Lung (tissue), 11 donors: ENCODE measurements at regions not wholly inside any gene's neighbourhood (a gene's known extent, or its start where the extent isn't known, plus 50 kb on each side); places are given as distances from the start of the nearest gene placed in this dataset.

Source experiments
- ATAC-seq: fragments of 200-7000 bp; cut with Tn5 transposase; one replicate; pipeline ENCODE4 v1.9.1; 2020; ENCODE audit warnings: moderate number of reproducible peaks; ENCODE audit not compliant: insufficient read depth, low FRiP score
- DNase-seq, 3 donors: peaks; one replicate each; pipeline ENCODE4 v3.0.0-alpha.2; 2013 to 2017
- H3K27ac ChIP-seq, 2 donors: one replicate each; pipeline ENCODE4 v1.5.1; 2013; ENCODE audit warnings: mild to moderate bottlenecking in 2 of 2, moderate library complexity in 2 of 2, control low read depth in 1 of 2, inconsistent platforms in 1 of 2, low read depth in 1 of 2, low read length in 1 of 2
- H3K27me3 ChIP-seq, 3 donors: one replicate each; pipeline ENCODE4 v1.5.1; 2013; ENCODE audit warnings: low read length in 2 of 3; ENCODE audit not compliant: control insufficient read depth in 3 of 3, insufficient read depth in 3 of 3
- H3K36me3 ChIP-seq, 4 donors: one replicate each; pipeline ENCODE4 v1.5.1; 2013; ENCODE audit warnings: low read length in 4 of 4, mild to moderate bottlenecking in 1 of 4, moderate library complexity in 1 of 4; ENCODE audit not compliant: control insufficient read depth in 4 of 4, insufficient read depth in 4 of 4
- H3K4me1 ChIP-seq, 5 donors: one replicate each; pipeline ENCODE4 v1.5.1; 2013; ENCODE audit warnings: low read length in 5 of 5, mild to moderate bottlenecking in 2 of 5, moderate library complexity in 1 of 5; ENCODE audit not compliant: control insufficient read depth in 5 of 5, insufficient read depth in 5 of 5
- H3K4me3 ChIP-seq: one replicate; pipeline ENCODE4 v1.5.1; 2013; ENCODE audit warnings: mild to moderate bottlenecking, control low read depth, moderate library complexity
- H3K9ac ChIP-seq, 2 donors: one replicate each; pipeline ENCODE4 v1.5.1; 2013; ENCODE audit warnings: low read length in 2 of 2, control low read depth in 1 of 2; ENCODE audit not compliant: insufficient read depth in 1 of 2
- H3K9me3 ChIP-seq, 4 donors: one replicate each; pipeline ENCODE4 v1.5.1; 2013; ENCODE audit warnings: low read length in 3 of 4, mild to moderate bottlenecking in 1 of 4, moderate library complexity in 1 of 4; ENCODE audit not compliant: control insufficient read depth in 4 of 4, insufficient read depth in 3 of 4
- WGBS, 2 donors: extraction: QIAGEN DNeasy Blood & Tissue Kit; methylation state at CpG; one replicate each; pipeline ENCODE4 v1.1.7; 2013; 5-methylcytosine and 5-hydroxymethylcytosine counted together
- TF ChIP-seq, protein P1 (sequence below): IDR thresholded peaks from 2 replicates; pipeline ENCODE4 v1.5.1; 2012; ENCODE audit warnings: mild to moderate bottlenecking; ENCODE audit errors: control extremely low read depth, extremely low read depth
- donor health status: control.
- donor health status: control.
- donor health status: Bipolar disorder and iron deficiency.
- donor health status: healthy.
- donor health status: DM: yes; HTN: yes; CAD: no.

DNA sequence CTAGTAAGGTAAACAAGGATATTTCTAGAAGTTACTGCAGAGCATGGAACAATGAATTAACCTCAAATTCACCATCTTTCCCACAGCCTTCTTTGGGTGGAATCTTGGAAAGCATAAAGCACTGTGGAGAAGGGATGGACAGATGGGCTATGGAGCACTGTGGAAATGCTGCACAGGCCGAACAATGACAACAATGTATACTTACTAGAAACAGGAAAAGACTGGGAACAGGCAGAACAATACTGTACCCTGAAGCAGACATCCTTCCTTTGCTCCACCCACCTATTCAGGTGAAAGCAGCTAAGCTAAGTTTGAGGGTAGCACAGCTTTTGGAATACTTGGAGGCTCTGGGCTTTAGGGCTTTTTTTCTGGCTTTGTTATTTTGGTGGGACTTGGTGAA lies 250.6 kb upstream of the KLF8 start:
- no peaks in the 10 kb centered on the region for H3K4me1 ChIP-seq
- no peak for ATAC-seq
- no peak for DNase-seq
- 47 to 74% methylated on average over 1 of the region's 1 CpG for WGBS, 2 donors
- H3K9ac ChIP-seq, result no peak overlapping the region
- no peaks in the 10 kb centered on the region for H3K27me3 ChIP-seq
- TF ChIP-seq, protein P1, sequence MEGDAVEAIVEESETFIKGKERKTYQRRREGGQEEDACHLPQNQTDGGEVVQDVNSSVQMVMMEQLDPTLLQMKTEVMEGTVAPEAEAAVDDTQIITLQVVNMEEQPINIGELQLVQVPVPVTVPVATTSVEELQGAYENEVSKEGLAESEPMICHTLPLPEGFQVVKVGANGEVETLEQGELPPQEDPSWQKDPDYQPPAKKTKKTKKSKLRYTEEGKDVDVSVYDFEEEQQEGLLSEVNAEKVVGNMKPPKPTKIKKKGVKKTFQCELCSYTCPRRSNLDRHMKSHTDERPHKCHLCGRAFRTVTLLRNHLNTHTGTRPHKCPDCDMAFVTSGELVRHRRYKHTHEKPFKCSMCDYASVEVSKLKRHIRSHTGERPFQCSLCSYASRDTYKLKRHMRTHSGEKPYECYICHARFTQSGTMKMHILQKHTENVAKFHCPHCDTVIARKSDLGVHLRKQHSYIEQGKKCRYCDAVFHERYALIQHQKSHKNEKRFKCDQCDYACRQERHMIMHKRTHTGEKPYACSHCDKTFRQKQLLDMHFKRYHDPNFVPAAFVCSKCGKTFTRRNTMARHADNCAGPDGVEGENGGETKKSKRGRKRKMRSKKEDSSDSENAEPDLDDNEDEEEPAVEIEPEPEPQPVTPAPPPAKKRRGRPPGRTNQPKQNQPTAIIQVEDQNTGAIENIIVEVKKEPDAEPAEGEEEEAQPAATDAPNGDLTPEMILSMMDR, result no peak
- no peak overlapping the region for H3K27ac ChIP-seq
- H3K4me3 ChIP-seq, result no peak overlapping the region
- H3K36me3 ChIP-seq, result no peaks in the 10 kb centered on the region
- peaks cover 0 to 3% (median 0%) of the 10 kb centered on the region in 4 donors for H3K9me3 ChIP-seq

DNA sequence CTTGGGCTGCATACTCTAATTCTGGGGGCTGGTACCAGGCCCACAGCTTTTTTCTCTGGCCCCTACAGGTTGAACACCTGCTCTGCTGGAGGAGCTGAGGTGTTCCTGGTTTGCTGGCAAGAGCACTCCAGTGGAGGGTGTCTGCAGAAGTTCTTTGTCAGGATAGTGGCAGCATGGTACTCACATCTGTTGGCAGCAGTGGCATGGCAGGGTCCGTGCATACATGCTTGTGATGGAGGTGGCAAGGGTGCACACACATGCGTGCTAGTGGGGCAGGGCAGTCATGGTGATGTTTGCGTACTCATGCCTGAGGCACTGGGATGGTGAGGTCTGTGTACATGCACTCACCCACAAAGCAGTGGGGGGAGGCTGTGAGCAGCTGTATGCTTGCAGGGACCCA lies 235.5 kb upstream of the KLF8 start:
- TF ChIP-seq, protein P1, result no peak
- peaks cover 0 to 7% (median 0%) of the 10 kb centered on the region in 4 donors for H3K9me3 ChIP-seq
- DNase-seq, result no peak

GRCh38 chrX:56000174-56000573 lies 232.0 kb upstream of the KLF8 start:
- 38 to 67% methylated on average over 1 of the region's 1 CpG for WGBS, 2 donors
- peaks cover 0 to 5% (median 0%) of the 10 kb centered on the region in 3 donors for H3K27me3 ChIP-seq
- peak in 2 of 3 donors; percentile 25 to 34 for DNase-seq
- no peaks in the 10 kb centered on the region for H3K4me1 ChIP-seq
- no peak overlapping the region for H3K4me3 ChIP-seq
- TF ChIP-seq, protein P1, result no peak
- no peaks in the 10 kb centered on the region for H3K36me3 ChIP-seq
- no peak for ATAC-seq
- H3K9me3 ChIP-seq, result peaks cover 0 to 4% (median 0%) of the 10 kb centered on the region in 4 donors
- no peak overlapping the region for H3K27ac ChIP-seq
- H3K9ac ChIP-seq, result no peak overlapping the region

More for the DNA sequence above, 235.5 kb upstream of the KLF8 start:
- H3K27ac ChIP-seq, result no peak overlapping the region
- no peaks in the 10 kb centered on the region for H3K4me1 ChIP-seq
- H3K4me3 ChIP-seq, result no peak overlapping the region
- no peaks in the 10 kb centered on the region for H3K36me3 ChIP-seq
- no peak overlapping the region for H3K9ac ChIP-seq
- H3K27me3 ChIP-seq, result peaks cover 0 to 3% (median 0%) of the 10 kb centered on the region in 3 donors
- no peak for ATAC-seq
- WGBS, 2 donors, result 62 to 70% methylated on average over 3 of the region's 3 CpGs

DNA sequence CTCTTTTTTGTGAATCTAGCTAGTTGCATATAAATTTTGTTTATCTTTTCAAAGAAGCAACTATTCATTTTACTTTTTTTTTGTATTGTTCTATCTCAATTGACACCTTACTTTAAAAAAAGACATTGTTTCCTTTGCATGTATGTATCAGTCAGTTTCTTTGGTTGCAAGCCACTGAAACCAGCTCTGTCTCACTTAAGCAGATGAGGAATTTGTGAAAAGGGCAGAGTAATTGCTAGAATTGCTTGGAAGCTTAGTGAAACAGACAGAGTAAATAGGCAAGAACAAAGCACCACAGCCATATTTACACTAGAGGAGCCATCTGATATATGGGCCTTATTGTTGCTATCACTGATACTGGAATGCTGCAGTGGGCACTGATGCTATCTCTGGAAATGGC lies 231.4 kb upstream of the KLF8 start:
- Histone ChIP-seq H3K9ac (no peak overlapping the region), H3K27me3 (peaks cover 0 to 5% (median 0%) of the 10 kb centered on the region in 3 donors), H3K4me3 (no peak overlapping the region), H3K36me3 (no peaks in the 10 kb centered on the region), H3K9me3 (peaks cover 0 to 4% (median under 1%) of the 10 kb centered on the region in 4 donors), H3K4me1 (no peaks in the 10 kb centered on the region), H3K27ac (no peak overlapping the region)
- DNase-seq (no peak), ATAC-seq (no peak)
- TF ChIP-seq, protein P1, result no peak
